ENCODE measurements at regions not wholly inside any gene's neighbourhood (a gene's known extent, or its start where the extent isn't known, plus 50 kb on each side); places are given as distances from the start of the nearest gene placed in this dataset.

DNA sequence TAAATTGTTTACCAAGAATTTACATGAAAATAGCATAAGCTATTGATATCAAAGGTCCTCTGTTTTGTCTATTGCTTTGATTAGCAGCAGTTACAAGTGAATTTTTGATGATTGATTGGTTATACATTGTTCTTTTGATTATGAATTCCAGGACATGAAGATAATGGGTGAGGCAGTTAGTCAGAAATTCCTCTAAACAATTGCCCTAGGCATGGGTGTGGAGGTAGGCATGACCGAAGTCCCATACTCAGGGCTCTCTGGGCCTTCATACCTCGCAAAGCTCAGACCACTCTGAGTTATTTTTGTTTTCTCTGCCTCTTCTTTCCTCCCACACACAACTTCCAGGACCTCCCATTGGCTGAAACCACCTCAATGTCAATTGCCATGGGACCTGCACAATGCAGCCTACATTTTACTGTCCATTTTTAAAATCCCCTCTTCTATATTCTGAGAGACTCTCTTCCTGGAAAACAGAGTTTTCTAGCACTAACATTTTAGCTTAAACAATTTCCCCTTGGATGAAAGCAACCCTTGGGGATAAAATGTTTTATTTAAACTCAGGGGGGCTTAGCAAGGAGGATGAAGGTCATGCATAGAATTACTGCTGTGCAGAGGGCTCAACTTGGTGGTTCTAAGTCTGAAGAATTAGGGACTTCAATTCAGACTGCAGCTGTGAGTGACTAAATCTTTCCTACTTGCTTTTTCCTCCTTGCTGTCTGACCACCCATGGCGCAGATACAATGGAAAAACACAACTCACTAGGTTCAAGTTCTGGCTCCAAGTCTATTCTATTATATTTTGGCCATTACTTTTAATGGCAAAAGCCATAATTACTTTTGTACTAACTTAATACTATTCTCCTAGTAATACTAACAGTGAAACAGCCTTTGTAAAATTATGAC lies 594.8 kb downstream of the NTRK3 start:
- Histone ChIP-seq H3K27ac (no peak overlapping the region), H3K4me3 (no peak overlapping the region), H3K9me3 (no peaks in the 10 kb centered on the region), H3K27me3 (replicated peaks; ENCODE audit: insufficient read depth) (no peaks in the 10 kb centered on the region), H3K4me1 (ENCODE audit: control insufficient read depth in 1 of 2, low read depth in 2 of 2) (peaks cover 0 to 4% of the 10 kb centered on the region in 2 donors), H3K36me3 (no peaks in the 10 kb centered on the region)
- ATAC-seq (ENCODE audit: insufficient number of reproducible peaks, low FRiP score, low read depth): no peak
- TF ChIP-seq, protein P1, sequence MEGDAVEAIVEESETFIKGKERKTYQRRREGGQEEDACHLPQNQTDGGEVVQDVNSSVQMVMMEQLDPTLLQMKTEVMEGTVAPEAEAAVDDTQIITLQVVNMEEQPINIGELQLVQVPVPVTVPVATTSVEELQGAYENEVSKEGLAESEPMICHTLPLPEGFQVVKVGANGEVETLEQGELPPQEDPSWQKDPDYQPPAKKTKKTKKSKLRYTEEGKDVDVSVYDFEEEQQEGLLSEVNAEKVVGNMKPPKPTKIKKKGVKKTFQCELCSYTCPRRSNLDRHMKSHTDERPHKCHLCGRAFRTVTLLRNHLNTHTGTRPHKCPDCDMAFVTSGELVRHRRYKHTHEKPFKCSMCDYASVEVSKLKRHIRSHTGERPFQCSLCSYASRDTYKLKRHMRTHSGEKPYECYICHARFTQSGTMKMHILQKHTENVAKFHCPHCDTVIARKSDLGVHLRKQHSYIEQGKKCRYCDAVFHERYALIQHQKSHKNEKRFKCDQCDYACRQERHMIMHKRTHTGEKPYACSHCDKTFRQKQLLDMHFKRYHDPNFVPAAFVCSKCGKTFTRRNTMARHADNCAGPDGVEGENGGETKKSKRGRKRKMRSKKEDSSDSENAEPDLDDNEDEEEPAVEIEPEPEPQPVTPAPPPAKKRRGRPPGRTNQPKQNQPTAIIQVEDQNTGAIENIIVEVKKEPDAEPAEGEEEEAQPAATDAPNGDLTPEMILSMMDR (IDR thresholded peaks at IDR 0.05): no peak
- DNase-seq (ENCODE audit: low spot score): no peak

DNA sequence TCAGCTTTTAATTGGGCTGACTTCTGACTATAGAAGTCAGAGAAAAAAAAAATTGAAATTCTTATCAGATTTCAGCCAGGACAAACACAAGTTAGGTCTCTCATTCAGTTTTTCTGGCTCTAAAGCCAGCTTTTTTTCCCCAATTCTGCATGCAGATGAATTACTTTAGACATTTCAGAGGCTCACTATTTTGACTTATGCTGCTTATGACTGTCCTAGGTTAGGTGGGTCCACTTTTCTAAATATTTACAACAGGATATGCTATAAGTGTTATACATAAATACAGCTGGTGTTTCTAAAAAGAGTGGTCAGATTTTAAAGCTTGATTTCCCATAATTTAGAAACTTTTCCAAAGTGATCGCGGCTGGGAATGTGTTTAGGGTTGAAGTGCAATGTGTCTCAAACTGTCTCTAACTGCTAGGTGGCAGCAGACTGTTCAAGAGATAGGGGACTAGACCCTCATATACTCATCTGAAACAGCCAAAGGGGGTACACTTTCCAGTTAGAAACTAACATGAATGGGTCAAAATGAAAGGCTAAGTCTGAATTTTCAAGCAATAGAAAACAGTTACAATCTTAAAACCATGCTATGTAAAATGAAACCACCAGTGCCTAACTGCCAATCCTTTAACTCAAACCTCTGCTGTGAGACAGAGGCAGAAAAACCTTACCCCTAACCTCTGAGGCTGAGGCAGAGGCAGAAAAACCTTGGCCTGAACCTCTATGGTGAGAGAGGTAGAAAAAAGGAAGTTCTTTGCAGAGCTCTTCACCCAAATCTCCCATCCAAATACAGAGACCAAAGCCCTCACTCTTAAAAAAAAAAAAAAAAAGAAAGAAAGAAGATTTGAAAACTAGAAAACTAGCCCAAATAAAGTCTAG lies 596.0 kb downstream of the NTRK3 start:
- ATAC-seq (ENCODE audit: insufficient number of reproducible peaks, low FRiP score, low read depth): no peak
- TF ChIP-seq, protein P1 (IDR thresholded peaks at IDR 0.05): no peak
- no peaks in the 10 kb centered on the region for H3K27me3 ChIP-seq (replicated peaks; ENCODE audit: insufficient read depth)
- peak overlapping the region; percentile 14 for H3K4me3 ChIP-seq
- H3K36me3 ChIP-seq: no peaks in the 10 kb centered on the region
- H3K4me1 ChIP-seq (ENCODE audit: control insufficient read depth in 1 of 2, low read depth in 2 of 2): peaks cover 0 to 4% of the 10 kb centered on the region in 2 donors
- no peak overlapping the region for H3K27ac ChIP-seq
- no peaks in the 10 kb centered on the region for H3K9me3 ChIP-seq
- DNase-seq (ENCODE audit: low spot score): no peak

DNA sequence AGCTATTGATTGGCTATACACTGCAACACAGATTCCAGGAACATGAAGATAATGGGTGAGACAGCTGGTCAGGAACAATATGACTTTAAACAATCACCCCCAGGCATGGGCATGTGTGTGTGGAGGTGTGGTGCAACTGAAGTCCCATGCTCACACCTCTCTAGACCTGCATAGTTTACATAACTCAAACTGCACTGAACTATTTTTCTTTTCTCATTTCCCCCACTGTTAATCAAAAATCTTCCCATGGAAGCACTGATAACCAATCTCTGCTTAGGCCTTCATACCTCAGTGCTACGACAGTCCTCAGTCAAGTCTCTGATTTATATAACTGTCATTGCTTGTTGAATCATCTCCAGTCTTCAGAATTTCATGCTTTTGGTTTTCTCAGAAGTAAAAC lies 600.2 kb downstream of the NTRK3 start:
- Histone ChIP-seq H3K9me3 (no peaks in the 10 kb centered on the region), H3K36me3 (no peaks in the 10 kb centered on the region), H3K4me1 (ENCODE audit: control insufficient read depth in 1 of 2, low read depth in 2 of 2) (peaks cover 0 to 4% of the 10 kb centered on the region in 2 donors), H3K27me3 (replicated peaks; ENCODE audit: insufficient read depth) (no peaks in the 10 kb centered on the region), H3K4me3 (no peak overlapping the region), H3K27ac (no peak overlapping the region)
- ATAC-seq (ENCODE audit: insufficient number of reproducible peaks, low FRiP score, low read depth) (no peak), DNase-seq (ENCODE audit: low spot score) (no peak)
- TF ChIP-seq, protein P1 (IDR thresholded peaks at IDR 0.05): no peak

DNA sequence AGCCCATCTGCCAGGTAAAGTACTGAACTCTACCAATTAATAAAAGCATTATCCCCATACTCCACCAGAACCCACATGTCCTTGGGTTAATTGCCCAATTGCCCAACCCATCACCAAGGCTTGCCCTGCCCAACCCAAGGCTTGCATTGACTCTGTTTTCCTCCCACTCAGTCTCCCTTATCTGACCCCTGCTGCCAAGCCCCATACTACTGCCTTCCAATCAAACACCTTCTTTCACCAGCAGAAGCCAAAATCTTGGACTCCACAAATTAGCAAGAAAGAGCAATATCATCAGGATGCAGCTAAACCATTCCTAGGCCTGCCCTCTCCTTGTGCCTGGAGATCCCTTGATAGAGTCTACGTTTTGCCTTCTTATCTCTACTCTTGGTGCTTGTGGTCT lies 602.9 kb downstream of the NTRK3 start:
- no peak for DNase-seq (ENCODE audit: low spot score)
- TF ChIP-seq, protein P1 (IDR thresholded peaks at IDR 0.05): no peak
- H3K36me3 ChIP-seq: no peaks in the 10 kb centered on the region
- peaks cover 0 to under 1% of the 10 kb centered on the region in 2 donors for H3K4me1 ChIP-seq (ENCODE audit: control insufficient read depth in 1 of 2, low read depth in 2 of 2)
- H3K4me3 ChIP-seq: no peak overlapping the region
- no peak for ATAC-seq (ENCODE audit: insufficient number of reproducible peaks, low FRiP score, low read depth)
- H3K9me3 ChIP-seq: no peaks in the 10 kb centered on the region
- H3K27ac ChIP-seq: no peak overlapping the region
- no peaks in the 10 kb centered on the region for H3K27me3 ChIP-seq (replicated peaks; ENCODE audit: insufficient read depth)

DNA sequence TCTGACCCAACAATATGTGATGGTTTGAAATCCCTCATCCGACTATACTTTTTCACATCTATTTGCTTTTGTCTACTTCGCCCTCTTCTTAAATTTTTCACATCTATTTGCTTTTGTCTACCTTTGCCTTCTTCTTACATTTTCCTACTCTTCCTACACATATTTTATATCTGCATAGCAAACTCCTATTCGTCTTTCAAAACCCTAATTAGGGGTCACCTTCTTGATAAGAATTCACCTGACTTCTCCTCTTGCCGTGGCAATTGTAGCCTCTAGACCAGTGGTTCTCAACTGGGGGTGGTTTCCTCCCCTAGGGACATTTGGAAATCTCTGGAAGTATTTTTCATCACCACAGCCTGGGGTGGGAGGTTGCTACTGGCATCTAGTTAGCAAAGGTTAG lies 607.4 kb downstream of the NTRK3 start:
- ATAC-seq (ENCODE audit: insufficient number of reproducible peaks, low FRiP score, low read depth): no peak
- H3K27ac ChIP-seq: no peak overlapping the region
- peaks cover 0 to 7% of the 10 kb centered on the region in 2 donors for H3K4me1 ChIP-seq (ENCODE audit: control insufficient read depth in 1 of 2, low read depth in 2 of 2)
- no peaks in the 10 kb centered on the region for H3K27me3 ChIP-seq (replicated peaks; ENCODE audit: insufficient read depth)
- H3K4me3 ChIP-seq: no peak overlapping the region
- no peak for DNase-seq (ENCODE audit: low spot score)
- TF ChIP-seq, protein P1 (IDR thresholded peaks at IDR 0.05): no peak
- no peaks in the 10 kb centered on the region for H3K36me3 ChIP-seq
- no peaks in the 10 kb centered on the region for H3K9me3 ChIP-seq
